IMR-90 (cell line): ENCODE measurements at regions not wholly inside any gene's neighbourhood (a gene's known extent, or its start where the extent isn't known, plus 50 kb on each side); places are given as distances from the start of the nearest gene placed in this dataset.

Experiments
- ATAC-seq: fragments of 200-7000 bp; cut with Tn5 transposase; 2 replicates; pipeline ENCODE4 v1.9.1; 2020; ENCODE audit warnings: low read depth, mild to moderate bottlenecking, moderate library complexity
- BruUV-seq: library from RNA; stranded (reverse); fragments of 400-500 nt; replicated peaks from 2 replicates; lab custom pipeline; 2021; lab: Mats Ljungman, UMichigan
- CTCF ChIA-PET: fragments of 300-600 bp; formaldehyde crosslinking; extraction: SDS; loops from one replicate; lab custom pipeline; 2021; ENCODE audit warnings: antibody characterized with exemption; lab: Yijun Ruan, JAX
- POLR2A ChIA-PET: fragments of 300-600 bp; sonication (Branson Sonifier 250); formaldehyde crosslinking; loops from one replicate; lab custom pipeline; 2022; ENCODE audit warnings: antibody characterized with exemption; ENCODE audit not compliant: unreplicated experiment; lab: Charles Lee
- DNase-seq: peaks from one replicate; pipeline ENCODE4 v3.0.0; 2013
- H2AFZ ChIP-seq: replicated peaks from 2 replicates; pipeline ENCODE3; 2013; ENCODE audit warnings: low read length, mild to moderate bottlenecking; ENCODE audit not compliant: poor library complexity
- H2AK5ac ChIP-seq: 2 replicates; pipeline ENCODE4 v1.6.1; 2013; ENCODE audit warnings: low read depth, low read length, inconsistent platforms
- H2AK9ac ChIP-seq: replicated peaks from 2 replicates; pipeline ENCODE3; 2013; ENCODE audit warnings: mild to moderate bottlenecking, low read depth, low read length, moderate library complexity; ENCODE audit not compliant: poor library complexity
- H2BK120ac ChIP-seq: 2 replicates; pipeline ENCODE4 v1.6.1; 2013; ENCODE audit warnings: low read depth, low read length, inconsistent platforms
- H2BK15ac ChIP-seq: 3 replicates; pipeline ENCODE4 v1.6.1; 2013; ENCODE audit warnings: low read depth, low read length, inconsistent platforms
- H2BK20ac ChIP-seq: 2 replicates; pipeline ENCODE4 v1.6.1; 2013; ENCODE audit warnings: low read depth, mild to moderate bottlenecking, inconsistent platforms, low read length, moderate library complexity
- H2BK5ac ChIP-seq: 2 replicates; pipeline ENCODE4 v1.6.1; 2013; ENCODE audit warnings: mild to moderate bottlenecking, low read depth, low read length, inconsistent platforms; ENCODE audit not compliant: poor library complexity, severe bottlenecking
- H3K14ac ChIP-seq: replicated peaks from 2 replicates; pipeline ENCODE4 v1.6.1; 2013; ENCODE audit warnings: low read depth, low read length, inconsistent platforms
- H3K18ac ChIP-seq: 2 replicates; pipeline ENCODE4 v1.6.1; 2013; ENCODE audit warnings: low read depth, low read length, control low read depth
- H3K23ac ChIP-seq: 2 replicates; pipeline ENCODE4 v1.6.1; 2013; ENCODE audit warnings: low read depth, low read length, inconsistent platforms
- H3K27ac ChIP-seq: 2 replicates; pipeline ENCODE4 v1.5.1; 2013; ENCODE audit warnings: mild to moderate bottlenecking, control low read depth, low read length; ENCODE audit not compliant: insufficient read depth
- H3K27me3 ChIP-seq: 2 replicates; pipeline ENCODE4 v1.6.1; 2013; ENCODE audit warnings: low read length; ENCODE audit not compliant: control insufficient read depth, insufficient read depth
- H3K36me3 ChIP-seq: 2 replicates; pipeline ENCODE4 v1.6.1; 2013; ENCODE audit warnings: low read length, mixed read lengths; ENCODE audit not compliant: control insufficient read depth, insufficient read depth
- H3K4ac ChIP-seq: 2 replicates; pipeline ENCODE4 v1.6.1; 2013; ENCODE audit warnings: low read depth, low read length, inconsistent platforms
- H3K4me1 ChIP-seq: 2 replicates; pipeline ENCODE4 v1.6.1; 2013; ENCODE audit warnings: low read length, mixed read lengths; ENCODE audit not compliant: control insufficient read depth, insufficient read depth
- H3K4me2 ChIP-seq: 2 replicates; pipeline ENCODE4 v1.6.1; 2013; ENCODE audit warnings: low read depth, mild to moderate bottlenecking, control low read depth, low read length, moderate library complexity
- H3K4me3 ChIP-seq: 2 replicates; pipeline ENCODE4 v1.5.1; 2013; ENCODE audit warnings: low read depth, mild to moderate bottlenecking, control low read depth, low read length, moderate library complexity; ENCODE audit not compliant: insufficient read depth
- H3K56ac ChIP-seq: 2 replicates; pipeline ENCODE4 v1.6.1; 2013; ENCODE audit warnings: low read length, inconsistent platforms; ENCODE audit not compliant: insufficient read depth; ENCODE audit errors: extremely low read depth
- H3K79me1 ChIP-seq, 2 experiments: 2 replicates each; pipeline ENCODE4 v1.6.1; 2013; ENCODE audit warnings: low read length in 2 of 2, inconsistent platforms in 1 of 2, low read depth in 1 of 2
- H3K9ac ChIP-seq: 2 replicates; pipeline ENCODE4 v1.6.1; 2013; ENCODE audit warnings: low read depth, low read length, control low read depth
- H3K9me1 ChIP-seq: 2 replicates; pipeline ENCODE4 v1.6.1; 2013; ENCODE audit warnings: low read length, inconsistent platforms; ENCODE audit not compliant: insufficient read depth
- H3K9me3 ChIP-seq: 2 replicates; pipeline ENCODE4 v1.6.1; 2013; ENCODE audit warnings: low read length; ENCODE audit not compliant: control insufficient read depth, insufficient read depth
- H4K20me1 ChIP-seq: 2 replicates; pipeline ENCODE4 v1.6.1; 2013; ENCODE audit warnings: low read length, inconsistent platforms; ENCODE audit not compliant: insufficient read depth
- H4K5ac ChIP-seq: 2 replicates; pipeline ENCODE4 v1.6.1; 2013; ENCODE audit warnings: mild to moderate bottlenecking, low read depth, low read length, control low read depth
- H4K8ac ChIP-seq, 2 experiments: 2 replicates each; pipeline ENCODE4 v1.6.1; 2013; ENCODE audit warnings: low read depth in 2 of 2, low read length in 2 of 2, control low read depth in 1 of 2, inconsistent platforms in 1 of 2
- H4K91ac ChIP-seq: 2 replicates; pipeline ENCODE4 v1.6.1; 2013; ENCODE audit warnings: low read depth, low read length, inconsistent platforms; ENCODE audit not compliant: insufficient read depth
- BHLHE40 ChIP-seq: fragments of 150-350 bp; IDR thresholded peaks from 2 replicates; pipeline ENCODE4 v1.6.1; 2016; ENCODE audit warnings: mild to moderate bottlenecking, low read depth, low read length
- CEBPB ChIP-seq: IDR thresholded peaks from 2 replicates; pipeline ENCODE4 v1.6.1; 2012; ENCODE audit warnings: low read depth, low read length, improper control_type of control experiment
- CHD1 ChIP-seq: IDR thresholded peaks from 2 replicates; pipeline ENCODE4 v1.6.1; 2012; ENCODE audit warnings: low read depth, low read length, improper control_type of control experiment
- FOS ChIP-seq: fragments of 150-350 bp; IDR thresholded peaks from 2 replicates; pipeline ENCODE4 v1.6.1; 2016; ENCODE audit warnings: low read depth, low read length
- MAFK ChIP-seq: IDR thresholded peaks from 2 replicates; pipeline ENCODE4 v1.6.1; 2012; ENCODE audit warnings: low read depth, low read length, improper control_type of control experiment
- MAZ ChIP-seq: IDR thresholded peaks from 2 replicates; pipeline ENCODE4 v1.6.1; 2012; ENCODE audit warnings: low read depth, mild to moderate bottlenecking, low read length, improper control_type of control experiment, moderate library complexity, borderline replicate concordance
- MXI1 ChIP-seq: IDR thresholded peaks from 2 replicates; pipeline ENCODE4 v1.6.1; 2012; ENCODE audit warnings: low read depth, mild to moderate bottlenecking, low read length, moderate library complexity, borderline replicate concordance
- POLR2A ChIP-seq: IDR thresholded peaks from 2 replicates; pipeline ENCODE4 v1.6.1; 2012; ENCODE audit warnings: mild to moderate bottlenecking, low read depth, low read length
- RAD21 ChIP-seq: IDR thresholded peaks from 2 replicates; pipeline ENCODE4 v1.6.1; 2012; ENCODE audit warnings: low read length, improper control_type of control experiment
- RCOR1 ChIP-seq: IDR thresholded peaks from 2 replicates; pipeline ENCODE4 v1.6.1; 2012; ENCODE audit warnings: mild to moderate bottlenecking, low read length, improper control_type of control experiment; ENCODE audit not compliant: insufficient replicate concordance
- RFX5 ChIP-seq: IDR thresholded peaks from 2 replicates; pipeline ENCODE4 v1.8.0; 2012; ENCODE audit warnings: low read depth, mild to moderate bottlenecking, low read length, moderate library complexity
- WGBS, 2 experiments: methylation state at CpG; one replicate each; pipeline versions ENCODE4 v1.1.5 to v1.1.7; 2013; ENCODE audit warnings: missing lambda C conversion rate in 2 of 2; ENCODE audit not compliant: insufficient read length in 1 of 2; ENCODE audit errors: extremely low coverage in 2 of 2; 5-methylcytosine and 5-hydroxymethylcytosine counted together
- dilution Hi-C: fragments of 300-500 bp; cut with HindIII; formaldehyde crosslinking; loops from one replicate; pipeline ENCODE4 v1.14.3; 2018; ENCODE audit warnings: low sequenced_read_pairs; ENCODE audit not compliant: unreplicated experiment
- in situ Hi-C: fragments of 300-500 bp; cut with MboI; formaldehyde crosslinking; loops from 3 replicates; pipeline ENCODE4 v1.14.3; 2019; ENCODE audit warnings: low sequenced_read_pairs, inconsistent platforms, mixed read lengths
- intact Hi-C: fragments of 100-400 bp; cut with micrococcal nuclease; formaldehyde crosslinking; loops from 2 replicates; pipeline ENCODE4 v1.10.0; 2022

DNA sequence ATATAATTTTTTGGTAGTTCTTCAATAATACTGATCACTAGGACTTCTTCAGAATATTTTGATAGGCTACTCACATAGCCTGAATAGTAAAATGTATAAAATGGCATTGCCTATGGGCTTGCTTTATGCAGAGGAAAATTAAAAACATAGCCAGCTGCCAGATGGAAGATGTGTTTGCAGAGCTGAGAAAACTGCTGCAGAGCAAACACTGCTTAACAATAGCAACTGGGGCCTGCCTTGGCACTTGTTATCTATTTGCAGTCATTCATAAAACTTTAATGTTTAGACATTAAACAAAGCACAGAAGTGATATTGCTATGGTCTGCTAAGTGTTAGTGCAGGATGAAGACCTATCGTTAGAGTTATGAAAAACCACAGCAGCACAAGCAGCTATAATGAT lies 151.5 kb upstream of the SMC2 start:
- intact Hi-C loops (no loop called here), in situ Hi-C loops (no loop called here)

More for the DNA sequence above, 151.5 kb upstream of the SMC2 start:
- H3K4me1 ChIP-seq, result no peaks in the 10 kb centered on the region
- no peak overlapping the region for H2AK5ac ChIP-seq
- H3K27me3 ChIP-seq, result no peaks in the 10 kb centered on the region
- no peak overlapping the region for H3K18ac ChIP-seq
- dilution Hi-C loops, result no loop called here
- H3K9me3 ChIP-seq, result no peaks in the 10 kb centered on the region
- H2AFZ ChIP-seq, result no peak overlapping the region
- H3K56ac ChIP-seq, result no peak overlapping the region
- no peaks in the 10 kb centered on the region for H3K36me3 ChIP-seq
- no TSS peak for BruUV-seq
- H3K79me1 ChIP-seq, result no peaks in the 10 kb centered on the region
- no peak overlapping the region for H3K14ac ChIP-seq
- H3K27ac ChIP-seq, result no peak overlapping the region
- no peak overlapping the region for H3K9ac ChIP-seq
- H3K9me1 ChIP-seq, result no peaks in the 10 kb centered on the region
- H2AK9ac ChIP-seq, result no peak overlapping the region
- H3K4me2 ChIP-seq, result no peak overlapping the region
- H4K5ac ChIP-seq, result no peak overlapping the region
- H3K4ac ChIP-seq, result no peak overlapping the region
- no peak overlapping the region for H3K4me3 ChIP-seq
- WGBS, 2 experiments, result no CpG with 5 or more reads among the region's 1 CpG
- no peaks in the 10 kb centered on the region for H4K20me1 ChIP-seq
- H2BK5ac ChIP-seq, result no peak overlapping the region
- ChIA-PET POLR2A (no interaction called here), CTCF (no interaction called here)
- H4K91ac ChIP-seq, result no peak overlapping the region
- DNase-seq (no peak), ATAC-seq (no peak)
- H2BK120ac ChIP-seq, result no peak overlapping the region
- no peak overlapping the region for H4K8ac ChIP-seq
- TF ChIP-seq CHD1, result no peak
- TF ChIP-seq FOS, result no peak
- no peak for TF ChIP-seq MAZ
- TF ChIP-seq RFX5, result no peak
- no peak for TF ChIP-seq BHLHE40
- no peak for TF ChIP-seq MXI1
- TF ChIP-seq RCOR1, result no peak
- no peak for TF ChIP-seq RAD21
- TF ChIP-seq CEBPB, result no peak
- TF ChIP-seq MAFK, result no peak
- TF ChIP-seq POLR2A, result no peak
- H2BK15ac ChIP-seq, result no peak overlapping the region
- no peak overlapping the region for H2BK20ac ChIP-seq
- no peak overlapping the region for H3K23ac ChIP-seq
